Stimulated activated naive CD4-positive, alpha-beta T cell treated with Interleukin-2 at 50 U/mL for 16 hours (primary cell): ENCODE measurements at regions not wholly inside any gene's neighbourhood (a gene's known extent, or its start where the extent isn't known, plus 50 kb on each side); places are given as distances from the start of the nearest gene placed in this dataset.

Experiments
- DNase-seq: peaks from one replicate; lab custom pipeline; 2025; lab: John Stamatoyannopoulos, UW

- DNase-seq, result no peak
Observed at GRCh38 chr2:12207491-12207890, 461.1 kb downstream of the LPIN1 start.

- no peak for DNase-seq
Observed at GRCh38 chr2:12210016-12210933, 463.8 kb downstream of the LPIN1 start.

- no peak for DNase-seq
Observed at GRCh38 chr2:12211326-12212175, 465.1 kb downstream of the LPIN1 start.

DNA sequence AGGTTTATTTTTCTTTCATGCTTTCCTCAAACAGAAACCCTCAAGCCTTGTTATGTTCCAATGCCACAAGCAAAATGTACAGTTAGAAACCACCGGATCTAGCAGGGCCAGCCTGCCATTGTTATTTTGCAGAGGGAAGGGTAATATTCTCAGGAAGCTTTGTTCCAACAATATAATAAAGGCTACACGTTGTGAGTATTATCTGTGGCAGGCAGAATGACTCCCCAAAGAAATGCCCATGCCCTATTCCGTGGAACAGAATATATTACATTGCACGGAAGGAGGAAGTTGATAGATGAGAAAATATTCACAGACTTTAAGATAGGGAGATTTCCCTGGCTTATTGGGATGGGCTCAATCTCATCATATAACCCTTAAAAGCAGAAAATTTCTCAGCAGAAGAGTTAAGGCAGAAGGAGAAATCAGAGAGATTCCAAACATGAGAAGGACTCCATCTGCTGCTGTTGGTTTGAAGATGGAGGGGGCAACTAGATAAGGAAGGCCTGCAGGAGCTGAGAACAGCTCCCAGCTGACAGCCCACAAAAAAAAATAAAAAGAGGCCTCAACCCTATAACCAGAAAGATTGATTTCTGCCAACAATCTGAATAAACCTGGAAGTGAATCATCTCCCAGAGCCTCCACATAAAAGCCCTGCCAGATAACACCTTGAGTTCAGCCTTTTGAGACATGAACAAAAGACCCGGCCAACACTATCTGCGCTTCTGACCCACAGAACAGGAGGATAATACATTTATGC is 466.6 kb downstream of the LPIN1 start:
- DNase-seq, result no peak

DNA sequence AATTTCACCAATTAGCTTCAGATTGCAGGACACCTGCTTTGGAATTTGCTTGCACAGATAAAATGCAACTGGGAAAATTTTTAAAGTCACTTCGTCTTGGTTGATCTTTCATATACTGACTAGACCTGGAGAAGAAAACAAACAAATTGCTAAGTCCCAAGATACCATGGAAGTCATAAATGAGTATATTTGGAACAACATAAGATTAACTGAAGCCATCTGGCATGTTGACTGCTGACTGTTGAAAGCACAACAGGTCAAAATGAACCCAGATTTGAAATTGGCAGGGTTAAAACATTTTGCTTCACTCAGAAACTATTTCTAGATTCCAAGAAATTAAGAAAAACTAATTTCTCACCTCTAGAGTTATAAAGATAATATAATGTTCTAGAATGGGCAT is 470.7 kb downstream of the LPIN1 start:
- no peak for DNase-seq

DNA sequence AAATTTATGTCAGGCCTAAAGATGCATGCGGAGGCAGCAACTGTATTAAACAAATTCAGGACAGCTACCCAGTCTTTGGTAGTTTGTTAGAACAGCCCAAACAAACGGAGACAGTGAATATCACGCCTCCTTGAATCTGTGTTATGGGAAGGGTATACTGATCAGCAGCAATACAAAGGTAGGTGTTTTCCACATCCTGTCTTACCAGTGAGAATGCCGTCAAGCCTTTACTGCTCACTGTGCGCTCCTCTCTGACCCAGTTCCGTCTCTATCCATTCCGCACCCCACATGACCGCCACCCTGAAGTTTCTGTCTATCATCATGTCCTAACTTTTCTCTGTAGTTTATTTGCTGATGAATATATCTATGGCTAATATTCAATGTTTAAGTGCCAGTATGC is 473.3 kb downstream of the LPIN1 start:
- no peak for DNase-seq

DNA sequence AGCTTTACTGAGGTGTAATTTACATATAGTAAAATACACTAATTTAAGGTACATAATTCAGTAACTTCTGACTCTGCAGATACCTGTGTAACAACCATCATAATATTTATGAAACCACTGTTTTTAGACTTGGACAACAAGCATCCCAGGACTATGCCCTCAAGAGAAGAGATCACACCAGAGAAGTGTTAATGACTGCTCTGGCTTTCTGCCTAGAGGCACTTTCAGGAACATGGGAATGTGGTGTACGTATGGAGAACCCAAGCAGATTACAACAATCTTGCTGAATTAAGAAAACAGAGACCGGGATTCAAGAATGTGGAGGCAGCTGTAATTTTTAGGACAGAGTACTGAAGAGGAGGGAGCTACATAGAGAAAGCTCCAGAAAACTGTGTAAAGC is 475.2 kb downstream of the LPIN1 start:
- DNase-seq, result no peak

DNA sequence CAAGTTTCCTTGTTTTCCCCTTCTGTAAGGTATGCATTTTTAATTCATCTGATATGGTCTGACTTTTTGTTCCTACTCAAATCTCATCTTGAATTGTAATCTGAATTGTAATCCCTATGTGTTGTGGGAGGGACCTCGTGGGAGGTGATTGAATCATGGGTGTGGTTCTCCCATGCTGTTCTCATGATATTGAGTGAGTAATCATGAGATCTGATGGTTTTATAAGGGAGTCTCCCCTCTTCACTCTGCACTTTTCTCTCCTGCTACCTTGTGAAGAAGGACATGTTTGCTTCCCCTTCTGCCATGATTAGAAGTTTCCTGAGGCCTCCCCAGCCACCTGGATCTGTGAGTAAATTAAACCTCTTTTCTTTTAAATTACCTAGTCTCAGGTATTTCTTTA is 476.1 kb downstream of the LPIN1 start:
- no peak for DNase-seq

- DNase-seq, result no peak
Observed at GRCh38 chr2:12223732-12224131, 477.3 kb downstream of the LPIN1 start.

DNA sequence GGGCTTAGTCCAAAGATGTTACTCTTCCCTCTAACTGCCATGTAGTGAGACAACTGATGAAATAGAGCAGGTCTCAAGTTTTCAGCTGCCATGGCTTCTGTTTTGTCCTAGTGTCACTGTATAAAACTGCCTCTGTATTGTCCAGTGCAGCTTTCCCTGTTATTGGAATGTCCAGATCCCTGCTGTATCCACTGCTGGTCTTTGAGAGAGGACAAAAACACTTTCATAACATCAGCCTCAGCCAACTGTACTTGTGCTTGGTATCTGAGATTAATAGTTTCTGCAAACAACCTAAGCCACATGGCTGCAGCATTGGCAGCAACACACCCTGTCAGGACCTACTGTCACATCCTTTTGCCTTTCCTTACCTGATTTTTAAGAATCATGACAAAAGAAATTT is 480.2 kb downstream of the LPIN1 start:
- no peak for DNase-seq

GRCh38 chr2:12227941-12228608 is 481.6 kb downstream of the LPIN1 start:
- DNase-seq, result no peak

- DNase-seq, result no peak
Observed at GRCh38 chr2:12231288-12231687, 484.9 kb downstream of the LPIN1 start.

DNA sequence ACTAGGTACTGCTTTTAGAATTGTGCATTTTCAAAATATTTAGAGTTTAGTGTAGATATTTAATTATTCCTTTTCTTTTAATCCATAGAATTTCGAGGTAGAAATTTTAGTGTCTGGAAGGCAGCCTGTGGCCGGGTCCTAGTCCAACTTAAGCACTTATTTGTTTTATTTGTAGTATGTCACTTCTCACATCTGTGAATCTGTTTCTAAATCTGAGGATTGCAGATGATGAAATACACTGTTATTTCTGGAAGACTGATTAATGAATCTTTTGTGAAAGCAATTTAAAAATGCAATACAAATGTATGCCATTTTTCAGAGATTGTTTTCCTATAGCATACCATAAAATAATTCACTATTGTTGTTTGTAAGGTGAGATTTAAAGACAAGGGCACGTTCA is 483.9 kb upstream of the TRIB2 start:
- no peak for DNase-seq

DNA sequence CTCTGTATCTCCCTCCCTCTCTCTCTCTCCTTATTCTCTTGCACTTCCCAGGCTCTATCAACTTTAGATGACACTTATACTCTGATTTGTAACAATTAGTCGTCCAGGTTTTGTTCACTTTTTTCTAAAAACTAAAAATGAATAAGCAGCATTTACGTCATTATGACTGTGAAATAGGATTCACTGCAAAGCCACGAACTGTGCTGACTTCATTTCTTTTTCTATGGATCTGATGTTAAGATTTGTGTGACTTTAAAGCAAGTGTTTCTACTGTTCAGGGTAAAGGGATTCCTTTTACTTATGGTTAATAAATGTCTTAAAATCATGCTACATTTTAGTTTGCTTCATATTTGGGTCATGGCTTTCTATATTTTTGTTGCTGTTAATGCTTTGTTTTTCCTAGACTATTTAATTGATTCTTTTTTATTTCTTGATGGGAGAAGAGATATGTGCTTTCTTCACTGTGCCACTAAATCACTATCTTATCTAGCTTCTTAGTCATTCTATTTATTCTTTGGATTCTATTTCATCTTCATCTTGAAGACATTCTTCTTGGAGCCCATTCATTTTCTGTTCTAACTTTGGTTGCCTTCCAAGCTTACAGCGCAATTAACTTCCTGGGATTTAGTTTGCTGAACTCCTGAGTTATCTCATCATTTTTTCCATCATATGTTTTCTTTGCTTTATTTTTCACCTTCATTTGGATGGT is 480.4 kb upstream of the TRIB2 start:
- DNase-seq, result no peak

DNA sequence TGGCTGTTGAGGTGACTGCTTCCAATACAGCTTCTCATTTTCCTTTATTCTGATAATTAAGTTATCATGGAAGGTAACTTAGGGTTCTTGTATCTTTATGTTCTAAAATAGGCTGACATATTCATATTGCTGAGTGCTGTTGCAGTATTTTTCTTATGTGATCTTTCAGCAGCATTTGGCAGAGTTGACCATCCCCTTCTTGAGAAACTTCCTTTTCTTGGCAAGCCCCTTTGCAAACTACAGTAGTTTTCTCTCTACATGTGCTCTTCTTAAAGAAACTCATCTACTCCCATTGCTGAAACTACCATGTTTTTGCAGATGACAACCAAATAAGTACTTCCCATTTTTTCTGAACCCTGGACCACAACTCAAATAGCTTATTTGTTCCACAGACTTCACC is 476.5 kb upstream of the TRIB2 start:
- no peak for DNase-seq

GRCh38 chr2:12243381-12243780 is 473.4 kb upstream of the TRIB2 start:
- no peak for DNase-seq

DNA sequence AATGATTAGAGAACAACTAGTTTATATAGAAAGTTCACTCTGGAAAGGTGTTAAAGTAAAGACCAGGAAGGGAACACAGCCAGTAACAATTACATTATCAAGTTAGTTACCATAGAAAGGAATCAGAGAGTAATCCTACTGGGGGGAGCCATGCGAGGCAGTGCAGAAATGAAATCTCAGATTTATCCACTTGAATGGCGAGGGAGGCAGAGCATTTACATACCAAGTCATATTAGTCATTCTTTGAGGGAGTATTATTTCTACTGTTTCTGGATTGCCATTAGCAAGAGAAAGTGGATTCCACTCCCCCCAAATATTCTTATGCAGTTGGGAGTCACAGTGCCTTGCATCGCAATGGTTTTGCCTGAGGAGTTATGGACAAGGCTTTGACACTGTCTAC is 472.7 kb upstream of the TRIB2 start:
- DNase-seq, result no peak

GRCh38 chr2:12251121-12251520 is 465.6 kb upstream of the TRIB2 start:
- no peak for DNase-seq

- DNase-seq, result no peak
Observed at GRCh38 chr2:12251749-12252148, 465.0 kb upstream of the TRIB2 start.

DNA sequence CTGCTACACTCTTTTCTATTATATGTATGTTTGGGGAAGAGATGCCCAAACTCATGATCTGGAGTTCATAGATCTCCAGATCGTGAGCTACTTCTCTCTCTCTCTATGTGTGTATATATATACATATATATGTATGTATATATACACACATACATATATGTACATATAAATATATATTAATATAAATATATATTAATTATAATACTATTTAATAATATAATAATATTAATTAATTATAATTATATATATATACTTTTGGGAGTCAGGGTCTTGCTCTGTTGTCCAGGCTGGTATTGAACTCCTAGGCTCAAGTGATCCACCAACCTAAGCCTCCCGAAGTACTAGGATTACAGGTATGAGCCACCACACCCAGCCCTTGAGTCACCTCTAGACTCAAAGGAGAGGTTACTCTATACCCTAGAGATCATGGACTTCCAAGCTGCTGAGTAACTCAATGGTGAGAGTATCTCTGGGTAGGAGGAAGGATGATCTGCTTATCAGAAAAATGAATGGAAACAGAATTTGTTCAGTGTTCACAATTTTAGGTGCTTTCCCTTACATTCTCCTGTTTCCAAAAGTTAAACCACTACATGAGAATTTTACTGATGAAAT is 463.5 kb upstream of the TRIB2 start:
- no peak for DNase-seq
